Stomach (tissue), 4 donors: ENCODE measurements at regions not wholly inside any gene's neighbourhood (a gene's known extent, or its start where the extent isn't known, plus 50 kb on each side); places are given as distances from the start of the nearest gene placed in this dataset.

ENCODE experiments used
- EP300 ChIP-seq: sonication (generic); formaldehyde crosslinking; IDR thresholded peaks from one replicate; pipeline ENCODE4 v1.6.1; 2017; ENCODE audit warnings: antibody characterized with exemption
- POLR2A ChIP-seq, 4 donors: fragments of 450-650 bp; IDR thresholded peaks; one replicate each; pipeline ENCODE4 v1.6.1; 2016; ENCODE audit warnings: antibody characterized with exemption in 4 of 4, control low read depth in 2 of 4, mild to moderate bottlenecking in 1 of 4, moderate library complexity in 1 of 4
- POLR2AphosphoS5 ChIP-seq, 3 donors: sonication (generic); formaldehyde crosslinking; IDR thresholded peaks; one replicate each; pipeline ENCODE4 v1.6.1; 2016; ENCODE audit warnings: antibody characterized with exemption in 3 of 3
- TF ChIP-seq, protein P1 (sequence below), 7 experiments: fragments of 450-650 bp in 4 of 7; fragments of 200-600 bp in 3 of 7; sonication (generic) in 3 of 7; IDR thresholded peaks; one replicate each; pipeline ENCODE4 v1.5.1; 2016 to 2019; ENCODE audit warnings: antibody characterized with exemption in 7 of 7, control low read depth in 2 of 7, mild to moderate bottlenecking in 1 of 7

DNA sequence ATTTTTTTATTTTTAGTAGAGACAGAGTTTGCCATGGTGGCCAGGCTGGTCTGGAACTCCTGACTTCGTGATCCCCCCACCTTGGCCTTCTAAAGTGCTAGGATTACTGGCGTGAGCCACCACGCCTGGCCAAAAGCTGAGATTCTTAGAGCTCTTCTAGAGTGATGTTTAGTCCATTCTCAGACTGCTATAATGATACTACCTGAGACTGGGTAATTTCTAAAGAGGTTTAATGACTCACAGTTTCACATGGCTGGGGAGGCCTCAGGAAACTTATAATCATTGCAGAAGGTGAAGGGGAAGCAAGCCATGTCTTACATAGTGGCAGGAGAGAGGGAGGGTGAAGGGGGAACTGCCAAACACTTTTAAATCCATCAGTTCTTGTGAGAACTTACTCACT, 1804.9 kb upstream of the LRRTM1 start:
- no peak for TF ChIP-seq POLR2A (IDR thresholded peaks at IDR 0.05)
- TF ChIP-seq, protein P1, sequence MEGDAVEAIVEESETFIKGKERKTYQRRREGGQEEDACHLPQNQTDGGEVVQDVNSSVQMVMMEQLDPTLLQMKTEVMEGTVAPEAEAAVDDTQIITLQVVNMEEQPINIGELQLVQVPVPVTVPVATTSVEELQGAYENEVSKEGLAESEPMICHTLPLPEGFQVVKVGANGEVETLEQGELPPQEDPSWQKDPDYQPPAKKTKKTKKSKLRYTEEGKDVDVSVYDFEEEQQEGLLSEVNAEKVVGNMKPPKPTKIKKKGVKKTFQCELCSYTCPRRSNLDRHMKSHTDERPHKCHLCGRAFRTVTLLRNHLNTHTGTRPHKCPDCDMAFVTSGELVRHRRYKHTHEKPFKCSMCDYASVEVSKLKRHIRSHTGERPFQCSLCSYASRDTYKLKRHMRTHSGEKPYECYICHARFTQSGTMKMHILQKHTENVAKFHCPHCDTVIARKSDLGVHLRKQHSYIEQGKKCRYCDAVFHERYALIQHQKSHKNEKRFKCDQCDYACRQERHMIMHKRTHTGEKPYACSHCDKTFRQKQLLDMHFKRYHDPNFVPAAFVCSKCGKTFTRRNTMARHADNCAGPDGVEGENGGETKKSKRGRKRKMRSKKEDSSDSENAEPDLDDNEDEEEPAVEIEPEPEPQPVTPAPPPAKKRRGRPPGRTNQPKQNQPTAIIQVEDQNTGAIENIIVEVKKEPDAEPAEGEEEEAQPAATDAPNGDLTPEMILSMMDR (IDR thresholded peaks at IDR 0.05) = no peak
- TF ChIP-seq POLR2AphosphoS5 (IDR thresholded peaks at IDR 0.05) = no peak
- TF ChIP-seq EP300 = no peak
